NOMO-1 treated with dmso at 0.1 percent for 144 hours (cell line): ENCODE measurements at regions not wholly inside any gene's neighbourhood (a gene's known extent, or its start where the extent isn't known, plus 50 kb on each side); places are given as distances from the start of the nearest gene placed in this dataset.
"Not testable (repeated sequence)": the region's sequence is repeated elsewhere in the genome, so short reads cannot be mapped to it uniquely, and the experiment has no call there.

Experiments
- DNase-seq: peaks from one replicate; lab custom pipeline; 2025; ENCODE audit not compliant: unreplicated experiment; lab: John Stamatoyannopoulos, UW

- not testable (repeated sequence) for DNase-seq
Observed at GRCh38 chr9:42430674-42431615, 247.5 kb downstream of the SPATA31A6 start.

DNA sequence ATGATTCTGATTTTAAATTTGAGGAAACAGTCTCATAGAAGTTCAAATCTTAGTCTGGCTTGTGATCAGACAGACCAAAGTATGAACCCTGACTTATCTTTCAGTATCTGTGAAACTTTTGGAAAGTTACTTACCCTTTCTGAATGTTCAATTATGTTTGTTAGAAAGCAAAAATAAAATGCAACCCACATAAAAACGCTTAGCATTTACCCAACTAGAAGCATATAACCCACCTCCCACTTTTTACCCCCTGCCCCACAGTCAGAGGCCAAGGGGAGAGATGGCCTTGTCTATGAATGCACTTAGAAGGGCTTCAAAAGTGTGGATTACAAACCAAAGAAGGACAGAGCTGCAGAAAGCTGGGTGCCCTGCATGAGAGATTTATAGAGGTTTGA is 248.2 kb downstream of the SPATA31A6 start:
- DNase-seq: not testable (repeated sequence)

DNA sequence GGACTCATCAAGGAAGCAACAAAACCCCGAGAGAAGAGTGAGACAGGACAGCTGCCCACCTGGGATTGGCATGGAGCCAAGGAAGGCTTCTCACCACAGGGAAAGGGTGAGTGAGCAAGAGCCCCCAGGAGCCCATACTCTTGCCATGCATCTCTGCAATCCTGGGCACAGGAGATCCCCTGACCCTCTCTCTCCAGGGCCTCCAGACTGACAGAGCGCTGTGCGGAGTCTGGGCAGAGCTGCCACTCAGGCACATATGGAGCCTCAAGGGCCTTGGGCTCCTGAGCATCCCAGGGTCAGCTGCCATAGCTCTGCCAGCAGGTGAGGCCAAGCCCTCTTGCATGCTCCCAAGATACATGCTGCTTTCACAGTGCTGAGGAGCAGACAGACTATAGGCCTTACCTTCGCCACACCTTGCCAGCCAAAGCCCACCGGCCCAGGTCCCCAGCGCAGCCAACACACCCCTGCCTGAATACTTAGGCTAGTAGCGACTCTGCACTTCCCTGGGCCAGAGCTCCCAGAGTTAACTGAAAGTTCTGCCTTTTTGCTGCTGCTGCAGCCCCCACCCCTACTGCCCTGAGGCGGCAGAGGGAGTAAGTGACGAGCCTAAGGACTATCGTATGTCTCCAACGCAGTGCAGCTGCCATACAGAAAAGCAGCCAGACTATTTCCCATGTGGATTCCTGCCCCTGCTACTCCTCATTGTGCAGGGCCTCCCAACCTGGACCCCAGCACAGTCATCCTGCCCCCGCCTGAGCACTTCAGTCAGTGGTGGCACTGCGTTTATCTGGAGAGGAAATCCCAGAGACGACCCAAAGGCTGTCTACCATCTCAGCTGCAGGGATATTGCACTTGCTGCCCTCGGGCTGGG is 251.6 kb downstream of the SPATA31A6 start:
- DNase-seq: not testable (repeated sequence)

- DNase-seq: not testable (repeated sequence)
Observed at GRCh38 chr9:42435715-42436342, 252.4 kb downstream of the SPATA31A6 start.

- DNase-seq: not testable (repeated sequence)
Observed at GRCh38 chr9:42437057-42437759, 253.7 kb downstream of the SPATA31A6 start.

- not testable (repeated sequence) for DNase-seq
Observed at GRCh38 chr9:42442680-42443079, 259.2 kb downstream of the SPATA31A6 start.

- peak; percentile 69 for DNase-seq
Observed at GRCh38 chr9:42443414-42443813, 260.0 kb downstream of the SPATA31A6 start.

DNA sequence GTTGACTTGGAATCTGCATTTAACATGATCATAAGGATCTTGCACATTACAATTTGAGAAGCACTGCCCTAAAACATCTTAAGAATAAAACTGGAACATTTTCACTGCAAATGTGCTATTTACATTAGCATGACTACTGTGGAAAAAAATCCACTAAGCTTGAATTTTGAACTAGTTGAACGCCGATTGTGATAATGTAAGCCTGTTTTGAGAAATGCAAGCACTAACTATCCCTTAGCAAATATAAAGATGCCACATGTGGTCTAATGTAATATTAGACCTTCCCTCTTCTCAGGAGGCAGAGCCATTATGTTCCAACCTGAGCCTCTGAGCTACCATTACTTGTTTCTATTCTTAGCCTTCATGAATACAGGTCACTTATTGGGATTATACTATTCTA is 278.0 kb downstream of the SPATA31A6 start:
- DNase-seq: not testable (repeated sequence)

DNA sequence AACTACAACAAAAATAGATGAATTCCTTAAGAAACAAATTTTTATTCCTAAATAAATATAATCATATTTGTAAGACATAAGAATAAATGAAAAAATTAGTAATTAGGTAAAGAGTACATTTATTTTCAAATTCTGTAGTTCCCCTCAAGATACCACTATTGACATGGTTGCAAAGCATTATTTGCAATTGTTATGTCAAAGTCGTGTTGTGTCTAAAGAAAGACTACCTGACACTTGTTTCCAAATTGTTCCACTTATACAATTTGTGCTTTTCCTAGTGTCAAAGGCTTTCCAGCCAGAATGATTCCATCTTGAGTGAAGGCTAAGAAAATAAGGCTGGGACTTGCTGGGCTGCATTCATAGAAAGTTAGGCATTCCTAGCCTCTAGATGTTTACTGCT is 278.4 kb downstream of the SPATA31A6 start:
- DNase-seq: not testable (repeated sequence)

GRCh38 chr9:42463981-42464380 is 280.5 kb downstream of the SPATA31A6 start:
- not testable (repeated sequence) for DNase-seq

- DNase-seq: not testable (repeated sequence)
Observed at GRCh38 chr9:42470577-42470976, 287.1 kb downstream of the SPATA31A6 start.

- not testable (repeated sequence) for DNase-seq
Observed at GRCh38 chr9:42490989-42491388, 307.5 kb downstream of the SPATA31A6 start.

GRCh38 chr9:42502620-42503264 is 319.3 kb downstream of the SPATA31A6 start:
- not testable (repeated sequence) for DNase-seq

DNA sequence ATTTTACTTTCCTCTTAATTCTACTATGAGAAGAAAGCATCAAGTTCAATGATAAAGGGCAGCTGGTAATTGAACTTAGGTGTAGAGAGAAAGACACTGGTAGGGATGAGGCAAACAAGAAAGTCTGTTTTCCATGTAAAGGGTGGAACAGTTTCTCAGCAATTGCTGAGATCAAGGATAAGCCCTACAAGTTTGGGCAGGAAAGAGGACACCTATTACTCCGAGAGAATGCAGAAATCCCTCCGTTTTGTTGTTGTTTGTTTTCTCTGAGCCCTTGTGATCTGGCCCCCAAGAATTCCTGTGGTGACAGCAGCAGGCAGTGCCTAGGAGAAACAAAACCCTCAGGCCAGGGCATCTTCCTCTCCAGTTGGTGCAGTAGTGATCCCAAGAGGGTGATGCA is 324.7 kb downstream of the SPATA31A6 start:
- not testable (repeated sequence) for DNase-seq

- DNase-seq: not testable (repeated sequence)
Observed at GRCh38 chr9:42513535-42513934, 330.1 kb downstream of the SPATA31A6 start.

GRCh38 chr9:42534325-42534983 is 351.0 kb downstream of the SPATA31A6 start:
- not testable (repeated sequence) for DNase-seq

GRCh38 chr9:42534984-42535325 is 351.5 kb downstream of the SPATA31A6 start:
- not testable (repeated sequence) for DNase-seq

DNA sequence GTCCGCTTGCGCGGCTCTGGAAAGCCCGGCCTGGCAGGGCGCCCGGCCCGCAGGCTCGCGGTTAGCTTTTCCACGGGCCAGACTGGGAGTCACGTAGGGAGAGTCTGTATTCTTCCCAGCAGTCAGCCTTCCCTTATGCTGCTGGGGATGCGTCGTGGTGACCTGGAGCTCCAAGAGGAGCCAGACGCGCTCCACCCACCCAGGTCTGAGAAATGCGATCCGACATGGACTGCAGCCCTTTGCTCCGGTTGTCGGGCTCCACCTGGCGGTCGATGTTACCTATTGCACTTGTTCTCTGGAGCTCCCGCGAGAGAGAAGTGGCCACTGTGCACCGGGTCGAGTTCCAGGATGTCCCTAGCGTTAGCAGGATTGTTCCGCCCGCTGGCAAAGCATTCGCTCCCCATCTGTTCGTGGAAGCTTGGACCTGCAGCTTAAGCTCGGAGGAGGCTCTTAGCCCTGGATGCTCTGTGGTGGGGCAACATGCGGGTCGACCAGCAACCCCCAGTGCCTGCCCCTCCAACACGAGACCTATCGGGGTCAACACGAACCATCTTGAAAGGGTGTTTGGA is 367.4 kb downstream of the SPATA31A6 start:
- DNase-seq: not testable (repeated sequence)

DNA sequence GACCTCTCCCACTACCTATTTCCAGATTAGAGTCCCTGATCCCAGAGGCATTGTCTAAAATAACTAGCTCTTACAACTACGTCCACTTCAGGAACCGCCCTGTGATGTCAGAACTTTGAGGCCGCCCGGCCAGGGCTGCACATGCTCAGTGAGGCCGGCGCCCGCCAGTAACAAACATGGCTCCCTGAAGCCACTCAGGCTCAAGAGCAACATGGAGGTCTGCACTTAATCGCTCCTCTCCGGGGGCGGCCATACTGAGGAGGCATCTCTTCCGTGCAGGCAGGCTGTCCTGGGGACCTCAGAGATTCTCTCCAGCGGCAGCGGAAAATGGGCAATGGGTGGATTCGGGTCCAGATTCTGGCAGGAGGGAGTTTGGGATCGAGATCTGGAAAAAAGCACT is 385.1 kb downstream of the SPATA31A6 start:
- not testable (repeated sequence) for DNase-seq
